ENCODE measurements at regions not wholly inside any gene's neighbourhood (a gene's known extent, or its start where the extent isn't known, plus 50 kb on each side); places are given as distances from the start of the nearest gene placed in this dataset.

DNA sequence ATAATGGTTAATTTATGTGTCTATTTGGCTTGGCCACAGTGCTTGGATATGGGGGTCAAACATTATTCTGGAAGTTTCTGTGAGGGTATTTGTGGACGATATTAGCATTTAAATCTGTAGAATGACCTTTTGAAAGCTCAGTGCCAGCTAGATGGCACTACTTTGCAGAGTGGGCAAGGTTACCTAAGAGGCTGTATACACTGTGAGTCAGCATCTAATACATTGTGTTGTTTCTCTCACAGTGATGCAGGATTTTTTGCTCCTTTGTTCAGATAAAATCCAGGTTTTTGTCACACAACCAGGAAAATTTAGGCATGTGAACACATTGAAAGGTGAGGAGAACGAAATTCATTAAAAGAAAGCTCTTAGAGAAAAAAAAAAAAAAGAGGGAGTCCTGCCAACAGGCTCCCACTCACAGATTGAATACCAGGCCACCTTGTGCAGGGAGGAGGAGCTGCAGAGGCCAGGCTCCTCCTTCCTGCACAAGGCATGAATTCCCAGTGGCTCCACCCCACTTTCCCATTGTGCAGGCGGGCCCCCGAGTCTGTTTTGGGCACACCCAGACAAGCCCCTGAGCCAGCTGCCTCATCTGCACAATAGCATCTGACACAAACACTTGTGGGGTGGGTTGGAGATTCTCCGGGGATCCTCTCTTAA is 551.0 kb upstream of the ATXN8OS start:
- Histone ChIP-seq H3K4me1 (ENCODE audit: control insufficient read depth in 1 of 2, insufficient read depth in 2 of 2, low read length in 2 of 2) (no peaks in the 10 kb centered on the region), H3K9me3 (ENCODE audit: control insufficient read depth, low read length) (no peaks in the 10 kb centered on the region), H3K4me3 (ENCODE audit: low read length in 2 of 2) (no peak overlapping the region), H3K27ac (ENCODE audit: low read depth in 1 of 2, low read length in 2 of 2) (no peak overlapping the region), H3K27me3 (ENCODE audit: control insufficient read depth in 1 of 2, insufficient read depth in 2 of 2, low read length in 1 of 2) (no peaks in the 10 kb centered on the region), H3K36me3 (ENCODE audit: control insufficient read depth in 1 of 2, insufficient read depth in 2 of 2, low read length in 1 of 2) (no peaks in the 10 kb centered on the region)
- ATAC-seq (ENCODE audit: low FRiP score) (no peak), DNase-seq (no peak)
- WGBS, 2 donors, result 68 to 72% methylated on average over 5 of the region's 5 CpGs
- intact Hi-C loops (cut with DNase I), result no loop called here

DNA sequence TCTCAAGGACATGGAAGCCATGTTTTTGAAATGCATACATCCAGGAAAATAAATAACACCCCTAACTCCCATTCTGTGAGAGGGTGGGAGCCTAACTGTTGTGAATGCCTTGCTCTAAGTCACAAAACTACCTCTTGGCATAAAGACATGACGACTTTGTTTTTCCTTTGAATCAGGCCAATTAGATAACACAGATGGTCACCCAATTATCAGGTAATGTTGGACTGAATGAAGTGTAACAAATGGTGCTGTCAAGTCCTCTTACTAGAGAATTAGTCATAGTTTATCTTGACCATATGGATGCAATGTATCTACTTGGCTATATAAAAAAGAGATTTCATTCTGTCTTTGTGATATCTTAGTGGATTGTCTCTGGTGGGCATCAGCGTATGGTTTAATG is 553.6 kb upstream of the ATXN8OS start:
- no peak for ATAC-seq (ENCODE audit: low FRiP score)
- no peaks in the 10 kb centered on the region for H3K36me3 ChIP-seq (ENCODE audit: control insufficient read depth in 1 of 2, insufficient read depth in 2 of 2, low read length in 1 of 2)
- no peaks in the 10 kb centered on the region for H3K9me3 ChIP-seq (ENCODE audit: control insufficient read depth, low read length)
- 57 to 59% methylated on average over 2 of the region's 2 CpGs for WGBS, 2 donors
- no peak overlapping the region for H3K4me3 ChIP-seq (ENCODE audit: low read length in 2 of 2)
- no peak overlapping the region for H3K27ac ChIP-seq (ENCODE audit: low read depth in 1 of 2, low read length in 2 of 2)
- intact Hi-C loops (cut with DNase I), result no loop called here
- no peaks in the 10 kb centered on the region for H3K4me1 ChIP-seq (ENCODE audit: control insufficient read depth in 1 of 2, insufficient read depth in 2 of 2, low read length in 2 of 2)
- DNase-seq, result no peak
- H3K27me3 ChIP-seq (ENCODE audit: control insufficient read depth in 1 of 2, insufficient read depth in 2 of 2, low read length in 1 of 2), result no peaks in the 10 kb centered on the region

DNA sequence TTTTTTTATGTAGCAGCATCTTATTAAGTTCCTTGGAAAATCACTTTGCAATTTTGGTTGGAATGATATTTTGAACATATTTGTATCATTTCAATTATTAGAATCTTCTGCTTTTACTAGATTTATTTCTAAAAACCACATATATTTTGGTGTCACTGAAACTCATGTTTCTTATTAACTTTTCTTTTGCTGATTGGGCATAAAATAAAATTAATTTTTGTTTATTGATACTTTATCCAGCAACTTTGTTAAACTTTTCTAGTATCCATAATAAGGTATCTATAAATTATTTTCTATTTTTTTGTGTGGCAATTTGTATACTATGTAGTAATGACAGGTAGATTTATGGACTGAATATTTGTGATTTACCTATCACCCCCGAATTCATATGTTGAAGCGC is 556.4 kb upstream of the ATXN8OS start:
- DNase-seq, result no peak
- no peaks in the 10 kb centered on the region for H3K9me3 ChIP-seq (ENCODE audit: control insufficient read depth, low read length)
- H3K4me3 ChIP-seq (ENCODE audit: low read length in 2 of 2), result no peak overlapping the region
- no peaks in the 10 kb centered on the region for H3K4me1 ChIP-seq (ENCODE audit: control insufficient read depth in 1 of 2, insufficient read depth in 2 of 2, low read length in 2 of 2)
- no peaks in the 10 kb centered on the region for H3K36me3 ChIP-seq (ENCODE audit: control insufficient read depth in 1 of 2, insufficient read depth in 2 of 2, low read length in 1 of 2)
- WGBS, 2 donors, result 94% methylated on average over 2 of the region's 2 CpGs
- no peak overlapping the region for H3K27ac ChIP-seq (ENCODE audit: low read depth in 1 of 2, low read length in 2 of 2)
- no peaks in the 10 kb centered on the region for H3K27me3 ChIP-seq (ENCODE audit: control insufficient read depth in 1 of 2, insufficient read depth in 2 of 2, low read length in 1 of 2)
- no peak for ATAC-seq (ENCODE audit: low FRiP score)
- intact Hi-C loops (cut with DNase I), result no loop called here

DNA sequence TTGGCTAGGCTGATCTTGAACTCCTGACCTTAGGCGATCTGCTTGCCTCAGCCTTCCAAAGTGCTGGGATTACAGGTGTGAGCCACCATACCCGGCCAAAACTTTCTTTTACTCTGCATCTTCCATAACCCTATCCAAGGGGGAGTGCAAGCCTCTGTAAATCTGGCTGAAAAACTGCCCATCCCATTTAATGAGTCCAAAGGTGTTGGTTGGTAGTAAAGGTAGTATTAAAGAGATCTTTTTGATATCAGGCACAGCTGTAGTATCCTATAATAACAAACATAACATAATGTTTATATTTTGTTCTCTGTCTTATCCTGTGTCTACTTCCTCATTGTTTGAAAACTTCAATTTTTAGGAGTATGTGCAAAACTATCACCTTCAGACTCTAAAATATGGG is 559.8 kb upstream of the ATXN8OS start:
- WGBS, 2 donors, result 77 to 86% methylated on average over 2 of the region's 2 CpGs

DNA sequence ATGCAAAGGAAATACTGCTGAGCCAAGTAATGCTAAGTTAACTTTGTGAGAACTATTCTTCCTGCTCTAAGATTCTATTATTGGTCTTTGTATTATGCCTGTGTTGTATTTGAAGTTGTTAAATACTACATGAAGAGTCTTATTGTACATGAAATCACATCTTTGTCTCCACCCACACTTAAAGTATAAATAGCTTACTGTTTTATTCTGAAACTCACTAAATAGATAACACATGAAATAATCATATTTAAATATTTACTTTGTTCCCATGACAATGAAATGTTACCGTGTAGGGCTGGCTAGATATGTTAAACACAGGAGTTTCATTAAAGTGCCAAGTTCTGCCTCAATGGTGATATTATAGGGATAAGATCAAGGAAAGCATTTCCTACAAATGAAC is 562.1 kb upstream of the ATXN8OS start:
- 2 to 6% methylated on average over 1 of the region's 1 CpG for WGBS, 2 donors
- intact Hi-C loops (cut with DNase I), result no loop called here
- ATAC-seq (ENCODE audit: low FRiP score), result no peak

More for the DNA sequence above, 559.8 kb upstream of the ATXN8OS start:
- no peaks in the 10 kb centered on the region for H3K4me1 ChIP-seq (ENCODE audit: control insufficient read depth in 1 of 2, insufficient read depth in 2 of 2, low read length in 2 of 2)
- intact Hi-C loops (cut with DNase I), result no loop called here
- H3K4me3 ChIP-seq (ENCODE audit: low read length in 2 of 2), result no peak overlapping the region
- no peaks in the 10 kb centered on the region for H3K36me3 ChIP-seq (ENCODE audit: control insufficient read depth in 1 of 2, insufficient read depth in 2 of 2, low read length in 1 of 2)
- no peak for ATAC-seq (ENCODE audit: low FRiP score)
- no peak overlapping the region for H3K27ac ChIP-seq (ENCODE audit: low read depth in 1 of 2, low read length in 2 of 2)
- no peak for DNase-seq
- no peaks in the 10 kb centered on the region for H3K27me3 ChIP-seq (ENCODE audit: control insufficient read depth in 1 of 2, insufficient read depth in 2 of 2, low read length in 1 of 2)
- H3K9me3 ChIP-seq (ENCODE audit: control insufficient read depth, low read length), result no peaks in the 10 kb centered on the region

DNA sequence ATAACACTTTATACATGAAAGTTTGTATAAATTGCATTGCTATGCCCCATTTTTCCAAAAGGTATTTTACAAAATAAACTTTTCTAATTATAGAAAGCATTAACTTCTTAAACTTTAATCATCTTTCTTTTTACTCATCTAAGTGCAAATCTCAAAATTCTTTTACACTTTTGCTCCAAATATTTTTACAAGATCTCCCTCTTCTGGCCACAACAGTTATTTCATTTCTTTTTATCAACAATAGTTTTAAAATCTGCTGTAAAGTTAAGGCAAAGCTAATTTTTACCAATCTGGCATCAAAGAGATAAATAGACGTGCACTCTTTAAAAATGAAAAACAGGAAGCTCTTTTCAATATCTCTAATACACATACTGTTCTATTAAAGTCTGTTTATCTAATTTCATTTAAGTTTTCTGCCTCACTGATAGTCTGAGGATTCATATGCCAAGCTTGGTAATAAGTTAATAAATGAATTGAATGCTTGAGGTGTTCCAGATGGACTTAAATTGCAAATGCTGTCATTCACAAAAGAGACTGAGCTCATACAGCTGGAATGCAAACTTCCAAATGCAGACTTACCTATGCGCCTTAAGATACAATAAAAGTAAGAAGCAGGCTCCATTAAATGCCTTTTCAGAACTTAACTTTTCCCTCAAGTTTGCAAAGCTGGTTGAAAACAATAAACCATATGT is 583.0 kb upstream of the ATXN8OS start:
- ATAC-seq (ENCODE audit: low FRiP score) (no peak), DNase-seq (no peak)
- intact Hi-C loops (cut with DNase I), result no loop called here
- Histone ChIP-seq H3K27me3 (ENCODE audit: control insufficient read depth in 1 of 2, insufficient read depth in 2 of 2, low read length in 1 of 2) (no peaks in the 10 kb centered on the region), H3K4me1 (ENCODE audit: control insufficient read depth in 1 of 2, insufficient read depth in 2 of 2, low read length in 2 of 2) (no peaks in the 10 kb centered on the region), H3K9me3 (ENCODE audit: control insufficient read depth, low read length) (no peaks in the 10 kb centered on the region), H3K4me3 (ENCODE audit: low read length in 2 of 2) (no peak overlapping the region), H3K27ac (ENCODE audit: low read depth in 1 of 2, low read length in 2 of 2) (no peak overlapping the region), H3K36me3 (ENCODE audit: control insufficient read depth in 1 of 2, insufficient read depth in 2 of 2, low read length in 1 of 2) (no peaks in the 10 kb centered on the region)
- WGBS, 2 donors, result 38 to 42% methylated on average over 2 of the region's 2 CpGs

More for the DNA sequence above, 562.1 kb upstream of the ATXN8OS start:
- no peaks in the 10 kb centered on the region for H3K9me3 ChIP-seq (ENCODE audit: control insufficient read depth, low read length)
- no peaks in the 10 kb centered on the region for H3K27me3 ChIP-seq (ENCODE audit: control insufficient read depth in 1 of 2, insufficient read depth in 2 of 2, low read length in 1 of 2)
- no peak overlapping the region for H3K4me3 ChIP-seq (ENCODE audit: low read length in 2 of 2)
- no peaks in the 10 kb centered on the region for H3K4me1 ChIP-seq (ENCODE audit: control insufficient read depth in 1 of 2, insufficient read depth in 2 of 2, low read length in 2 of 2)
- no peak for DNase-seq
- no peaks in the 10 kb centered on the region for H3K36me3 ChIP-seq (ENCODE audit: control insufficient read depth in 1 of 2, insufficient read depth in 2 of 2, low read length in 1 of 2)
- H3K27ac ChIP-seq (ENCODE audit: low read depth in 1 of 2, low read length in 2 of 2), result no peak overlapping the region

DNA sequence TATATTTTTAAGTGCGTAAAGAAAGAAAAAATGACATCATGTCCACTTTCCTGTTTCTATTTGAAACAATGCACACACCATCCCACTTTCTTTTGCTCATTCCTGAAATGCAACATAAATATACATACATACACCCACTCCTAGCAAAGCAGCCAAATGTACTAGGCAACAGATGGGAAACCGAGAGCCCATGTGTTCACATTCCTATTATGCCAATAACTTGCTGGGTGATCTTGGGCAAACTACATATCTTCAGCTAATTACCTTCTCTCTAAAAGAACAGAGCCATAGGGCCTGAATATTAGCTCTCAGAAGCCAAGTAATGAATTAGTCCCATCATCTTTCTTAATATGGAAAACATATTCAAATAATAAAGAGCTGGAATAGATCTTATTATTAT is 610.6 kb upstream of the ATXN8OS start:
- H3K27me3 ChIP-seq (ENCODE audit: control insufficient read depth in 1 of 2, insufficient read depth in 2 of 2, low read length in 1 of 2), result no peaks in the 10 kb centered on the region
- no peak overlapping the region for H3K4me3 ChIP-seq (ENCODE audit: low read length in 2 of 2)
- no peaks in the 10 kb centered on the region for H3K36me3 ChIP-seq (ENCODE audit: control insufficient read depth in 1 of 2, insufficient read depth in 2 of 2, low read length in 1 of 2)
- WGBS, 2 donors, result 77 to 79% methylated on average over 2 of the region's 2 CpGs
- ATAC-seq (ENCODE audit: low FRiP score) (no peak), DNase-seq (no peak)
- H3K4me1 ChIP-seq (ENCODE audit: control insufficient read depth in 1 of 2, insufficient read depth in 2 of 2, low read length in 2 of 2), result no peaks in the 10 kb centered on the region
- no peaks in the 10 kb centered on the region for H3K9me3 ChIP-seq (ENCODE audit: control insufficient read depth, low read length)
- intact Hi-C loops (cut with DNase I), result no loop called here
- no peak overlapping the region for H3K27ac ChIP-seq (ENCODE audit: low read depth in 1 of 2, low read length in 2 of 2)

DNA sequence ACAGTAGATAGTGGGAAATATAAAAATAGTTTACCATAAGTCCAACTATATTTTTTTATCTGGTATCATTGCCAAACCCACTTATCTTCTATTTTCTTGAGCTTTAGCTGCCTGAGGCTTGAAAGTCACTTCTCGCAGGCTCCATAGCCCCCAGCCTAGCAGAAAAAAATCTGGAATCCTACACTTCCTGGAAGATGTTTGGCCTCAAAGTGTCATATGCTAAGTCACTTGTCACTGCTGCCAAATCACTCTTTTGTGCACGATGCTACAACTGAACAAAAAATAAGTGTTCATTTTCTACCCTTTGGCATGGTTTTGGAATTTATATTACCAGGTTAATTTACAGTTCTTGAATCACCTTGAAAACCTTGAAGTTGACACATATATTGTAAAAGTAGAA is 612.5 kb upstream of the ATXN8OS start:
- 44 to 48% methylated on average over 2 of the region's 2 CpGs for WGBS, 2 donors
- no peak overlapping the region for H3K4me3 ChIP-seq (ENCODE audit: low read length in 2 of 2)
- no peaks in the 10 kb centered on the region for H3K36me3 ChIP-seq (ENCODE audit: control insufficient read depth in 1 of 2, insufficient read depth in 2 of 2, low read length in 1 of 2)
- no peaks in the 10 kb centered on the region for H3K27me3 ChIP-seq (ENCODE audit: control insufficient read depth in 1 of 2, insufficient read depth in 2 of 2, low read length in 1 of 2)
- no peak overlapping the region for H3K27ac ChIP-seq (ENCODE audit: low read depth in 1 of 2, low read length in 2 of 2)
- no peaks in the 10 kb centered on the region for H3K9me3 ChIP-seq (ENCODE audit: control insufficient read depth, low read length)
- no peaks in the 10 kb centered on the region for H3K4me1 ChIP-seq (ENCODE audit: control insufficient read depth in 1 of 2, insufficient read depth in 2 of 2, low read length in 2 of 2)
- DNase-seq (no peak), ATAC-seq (ENCODE audit: low FRiP score) (no peak)
- intact Hi-C loops (cut with DNase I), result no loop called here

DNA sequence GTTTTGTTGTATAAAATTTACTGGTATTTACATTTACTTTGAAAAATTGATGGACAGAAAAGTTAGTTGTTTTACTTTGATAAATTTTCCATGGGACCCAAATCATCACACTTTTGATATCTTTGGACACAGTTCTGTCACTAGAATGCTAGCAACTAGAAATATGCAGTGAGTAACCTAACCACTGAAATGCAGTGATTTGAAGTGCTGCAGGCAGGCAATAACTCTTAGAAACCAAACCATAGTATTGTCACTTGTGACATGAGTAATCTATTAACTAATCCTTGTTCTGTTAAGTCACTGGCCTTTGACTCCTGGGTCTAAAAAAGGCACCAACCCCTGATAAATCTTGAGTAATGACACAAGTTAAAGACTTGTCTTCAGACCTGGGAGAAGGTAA is 620.0 kb upstream of the ATXN8OS start:
- no peak overlapping the region for H3K27ac ChIP-seq (ENCODE audit: low read depth in 1 of 2, low read length in 2 of 2)
- no peaks in the 10 kb centered on the region for H3K4me1 ChIP-seq (ENCODE audit: control insufficient read depth in 1 of 2, insufficient read depth in 2 of 2, low read length in 2 of 2)
- DNase-seq, result no peak
- peaks cover 1% of the 10 kb centered on the region for H3K9me3 ChIP-seq (ENCODE audit: control insufficient read depth, low read length)
- no peak overlapping the region for H3K4me3 ChIP-seq (ENCODE audit: low read length in 2 of 2)
- H3K27me3 ChIP-seq (ENCODE audit: control insufficient read depth in 1 of 2, insufficient read depth in 2 of 2, low read length in 1 of 2), result no peaks in the 10 kb centered on the region
- ATAC-seq (ENCODE audit: low FRiP score), result no peak
- intact Hi-C loops (cut with DNase I), result no loop called here
- H3K36me3 ChIP-seq (ENCODE audit: control insufficient read depth in 1 of 2, insufficient read depth in 2 of 2, low read length in 1 of 2), result no peaks in the 10 kb centered on the region

Measured in aorta (tissue), 5 donors.